ENCODE measurements at regions not wholly inside any gene's neighbourhood (a gene's known extent, or its start where the extent isn't known, plus 50 kb on each side); places are given as distances from the start of the nearest gene placed in this dataset.

DNA sequence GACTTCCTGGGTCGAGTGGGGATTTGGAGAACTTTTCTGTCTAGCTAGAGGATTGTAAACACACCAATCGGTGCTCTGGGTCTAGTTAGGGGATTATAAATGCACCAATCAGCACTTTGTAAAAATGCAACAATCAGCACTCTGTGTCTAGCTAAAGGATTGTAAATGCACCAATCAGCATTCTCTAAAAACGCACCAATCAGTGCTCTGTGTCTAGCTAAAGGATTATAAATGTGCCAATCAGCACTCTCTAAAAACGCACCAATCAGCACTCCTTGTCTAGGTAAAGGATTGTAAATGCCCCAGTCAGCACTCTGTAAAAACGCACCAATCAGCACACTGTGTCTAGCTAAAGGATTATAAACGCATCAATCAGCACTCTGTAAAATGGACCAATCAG is 209.0 kb upstream of the SLC35B3 start:
- TF ChIP-seq, protein P1, sequence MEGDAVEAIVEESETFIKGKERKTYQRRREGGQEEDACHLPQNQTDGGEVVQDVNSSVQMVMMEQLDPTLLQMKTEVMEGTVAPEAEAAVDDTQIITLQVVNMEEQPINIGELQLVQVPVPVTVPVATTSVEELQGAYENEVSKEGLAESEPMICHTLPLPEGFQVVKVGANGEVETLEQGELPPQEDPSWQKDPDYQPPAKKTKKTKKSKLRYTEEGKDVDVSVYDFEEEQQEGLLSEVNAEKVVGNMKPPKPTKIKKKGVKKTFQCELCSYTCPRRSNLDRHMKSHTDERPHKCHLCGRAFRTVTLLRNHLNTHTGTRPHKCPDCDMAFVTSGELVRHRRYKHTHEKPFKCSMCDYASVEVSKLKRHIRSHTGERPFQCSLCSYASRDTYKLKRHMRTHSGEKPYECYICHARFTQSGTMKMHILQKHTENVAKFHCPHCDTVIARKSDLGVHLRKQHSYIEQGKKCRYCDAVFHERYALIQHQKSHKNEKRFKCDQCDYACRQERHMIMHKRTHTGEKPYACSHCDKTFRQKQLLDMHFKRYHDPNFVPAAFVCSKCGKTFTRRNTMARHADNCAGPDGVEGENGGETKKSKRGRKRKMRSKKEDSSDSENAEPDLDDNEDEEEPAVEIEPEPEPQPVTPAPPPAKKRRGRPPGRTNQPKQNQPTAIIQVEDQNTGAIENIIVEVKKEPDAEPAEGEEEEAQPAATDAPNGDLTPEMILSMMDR (conservative IDR thresholded peaks at IDR 0.05), result no peak
- no peak overlapping the region for H3K4me2 ChIP-seq (ENCODE audit: insufficient read depth, insufficient read length, low read length)
- Mint-ChIP-seq H3K27me3 (ENCODE audit: low read depth) (no peaks in the 10 kb centered on the region), H3K9me3 (peaks cover 6 to 10% of the 10 kb centered on the region in 2 experiments; a peak in 2 of 5 replicates), H3K4me3 (no peak overlapping the region), H3K27ac (no peak overlapping the region), H3K36me3 (ENCODE audit: insufficient read depth in 1 of 3, low read depth in 3 of 3) (no peaks in the 10 kb centered on the region; a peak in 1 of 7 replicates), H3K4me1 (peaks cover 0 to 9% of the 10 kb centered on the region in 2 experiments; a peak in 2 of 4 replicates)
- no peaks in the 10 kb centered on the region for H4K20me1 ChIP-seq (ENCODE audit: control insufficient read depth, insufficient read depth, insufficient read length)
- H3K18ac ChIP-seq (ENCODE audit: insufficient read length, low read depth, low read length), result no peak overlapping the region
- no peak overlapping the region for H2BK120ac ChIP-seq (ENCODE audit: low read depth, low read length, poor library complexity, severe bottlenecking)
- H2AK5ac ChIP-seq (ENCODE audit: insufficient read length, low read length), result no peak overlapping the region
- no peak overlapping the region for H3K23ac ChIP-seq (ENCODE audit: insufficient read length, low read depth, low read length)
- no peak overlapping the region for H3T11ph ChIP-seq (ENCODE audit: low read length)
- no peak overlapping the region for H2BK12ac ChIP-seq (ENCODE audit: insufficient read length, low read depth, low read length)
- no peaks in the 10 kb centered on the region for H3K79me1 ChIP-seq (ENCODE audit: insufficient read depth, low read depth, low read length, poor library complexity, severe bottlenecking)
- H3K79me2 ChIP-seq (ENCODE audit: insufficient read depth, low read length), result no peaks in the 10 kb centered on the region
- H3K14ac ChIP-seq (ENCODE audit: insufficient read depth, low read length), result no peak overlapping the region
- H4K5ac ChIP-seq (ENCODE audit: insufficient read length, low read depth, low read length), result no peak overlapping the region
- H3K27ac ChIP-seq (ENCODE audit: insufficient read length, low read depth, low read length), result no peak overlapping the region
- H3K9me3 ChIP-seq (ENCODE audit: control insufficient read depth, low read depth, low read length), result no peaks in the 10 kb centered on the region
- no peak overlapping the region for H3K56ac ChIP-seq (ENCODE audit: insufficient read length, low read depth, low read length)
- H3K4me1 ChIP-seq (ENCODE audit: insufficient read depth, low read length), result no peaks in the 10 kb centered on the region
- no peak overlapping the region for H4K8ac ChIP-seq (replicated peaks; ENCODE audit: insufficient read length, low read depth, low read length)
- no peak overlapping the region for H2BK15ac ChIP-seq (ENCODE audit: low read depth, low read length)
- DNase-seq, result no peak
- no peak overlapping the region for H3K9ac ChIP-seq (ENCODE audit: extremely low read depth, insufficient read length, low read length)
- H2AFZ ChIP-seq (ENCODE audit: low read length), result no peak overlapping the region
- H4K91ac ChIP-seq (ENCODE audit: insufficient read length, low read depth, low read length), result no peak overlapping the region
- H2BK5ac ChIP-seq (ENCODE audit: insufficient read length, low read length), result no peak overlapping the region
- no peak overlapping the region for H3K4ac ChIP-seq (ENCODE audit: low read depth, low read length)
- H3K27me3 ChIP-seq (ENCODE audit: insufficient read depth, low read length), result no peaks in the 10 kb centered on the region
- H2BK20ac ChIP-seq (ENCODE audit: low read depth, low read length, poor library complexity, severe bottlenecking), result no peak overlapping the region
- no CpG with 5 or more reads among the region's 6 CpGs for WGBS (ENCODE audit: extremely low coverage, insufficient read length, low lambda C conversion rate)
- no peaks in the 10 kb centered on the region for H3K23me2 ChIP-seq (ENCODE audit: insufficient read length, low read depth, low read length, poor library complexity, severe bottlenecking)

Measured in H9 (cell line).